Effector memory CD4-positive, alpha-beta T cell (primary cell): ENCODE measurements at regions not wholly inside any gene's neighbourhood (a gene's known extent, or its start where the extent isn't known, plus 50 kb on each side); places are given as distances from the start of the nearest gene placed in this dataset.
"Not testable (repeated sequence)": the region's sequence is repeated elsewhere in the genome, so short reads cannot be mapped to it uniquely, and the experiment has no call there.

ENCODE experiments used
- DNase-seq, 3 donors: peaks; one replicate each; pipeline ENCODE4 v3.0.0-alpha.2; 2020
- H3K27ac ChIP-seq: 2 replicates; pipeline ENCODE4 v1.7.0; 2013; ENCODE audit warnings: mild to moderate bottlenecking, low read length, moderate library complexity; ENCODE audit not compliant: insufficient read depth, poor library complexity, severe bottlenecking
- H3K27me3 ChIP-seq: replicated peaks from 2 replicates; pipeline ENCODE4 v1.7.0; 2013; ENCODE audit warnings: mild to moderate bottlenecking, low read length; ENCODE audit not compliant: insufficient read depth, control insufficient read depth, poor library complexity, severe bottlenecking
- H3K36me3 ChIP-seq: 2 replicates; pipeline ENCODE4 v1.7.0; 2013; ENCODE audit warnings: mild to moderate bottlenecking, low read length, moderate library complexity; ENCODE audit not compliant: control insufficient read depth, insufficient read depth
- H3K4me1 ChIP-seq: 2 replicates; pipeline ENCODE4 v1.7.0; 2013; ENCODE audit warnings: low read length, mild to moderate bottlenecking; ENCODE audit not compliant: control insufficient read depth, insufficient read depth, poor library complexity, severe bottlenecking
- H3K4me3 ChIP-seq: 2 replicates; pipeline ENCODE4 v1.7.0; 2013; ENCODE audit warnings: low read length, low read depth, mild to moderate bottlenecking; ENCODE audit not compliant: insufficient read depth, poor library complexity, severe bottlenecking
- H3K9me3 ChIP-seq: 2 replicates; pipeline ENCODE4 v1.7.0; 2013; ENCODE audit warnings: mild to moderate bottlenecking, low read length, moderate library complexity; ENCODE audit not compliant: control insufficient read depth

GRCh38 chr4:179692222-179692621, 2250.0 kb upstream of the AGA start:
- Histone ChIP-seq H3K4me3 (no peak overlapping the region), H3K4me1 (no peaks in the 10 kb centered on the region), H3K27me3 (no peaks in the 10 kb centered on the region), H3K9me3 (no peaks in the 10 kb centered on the region), H3K36me3 (no peaks in the 10 kb centered on the region), H3K27ac (no peak overlapping the region)
- DNase-seq: no peak

GRCh38 chr4:179695175-179695574, 2252.9 kb upstream of the AGA start:
- H3K4me1 ChIP-seq: no peaks in the 10 kb centered on the region
- H3K4me3 ChIP-seq: no peak overlapping the region
- no peaks in the 10 kb centered on the region for H3K36me3 ChIP-seq
- H3K9me3 ChIP-seq: no peaks in the 10 kb centered on the region
- no peak overlapping the region for H3K27ac ChIP-seq
- no peak for DNase-seq
- H3K27me3 ChIP-seq: no peaks in the 10 kb centered on the region

- no peaks in the 10 kb centered on the region for H3K9me3 ChIP-seq
- H3K36me3 ChIP-seq: no peaks in the 10 kb centered on the region
- H3K4me3 ChIP-seq: no peak overlapping the region
- no peak overlapping the region for H3K27ac ChIP-seq
- no peaks in the 10 kb centered on the region for H3K4me1 ChIP-seq
- H3K27me3 ChIP-seq: no peaks in the 10 kb centered on the region
- no peak for DNase-seq
Measured at GRCh38 chr4:179698321-179698720, 2256.1 kb upstream of the AGA start.

- no peak overlapping the region for H3K27ac ChIP-seq
- DNase-seq: no peak
- H3K27me3 ChIP-seq: no peaks in the 10 kb centered on the region
- H3K4me1 ChIP-seq: no peaks in the 10 kb centered on the region
- H3K9me3 ChIP-seq: no peaks in the 10 kb centered on the region
- H3K36me3 ChIP-seq: no peaks in the 10 kb centered on the region
- no peak overlapping the region for H3K4me3 ChIP-seq
Measured at GRCh38 chr4:179709961-179710624, 2267.9 kb upstream of the AGA start.

GRCh38 chr4:179719766-179720450, 2277.7 kb upstream of the AGA start:
- Histone ChIP-seq H3K4me1 (no peaks in the 10 kb centered on the region), H3K9me3 (no peaks in the 10 kb centered on the region), H3K27ac (no peak overlapping the region), H3K27me3 (no peaks in the 10 kb centered on the region), H3K36me3 (no peaks in the 10 kb centered on the region), H3K4me3 (no peak overlapping the region)
- DNase-seq: no peak

- H3K4me1 ChIP-seq, DNase-seq, H3K27ac ChIP-seq, H3K4me3 ChIP-seq, H3K36me3 ChIP-seq, H3K9me3 ChIP-seq, H3K27me3 ChIP-seq: not testable (repeated sequence)
Measured at GRCh38 chr4:179726491-179726890, 2284.3 kb upstream of the AGA start.

GRCh38 chr4:179728305-179728704, 2286.1 kb upstream of the AGA start:
- no peak for DNase-seq
- Histone ChIP-seq H3K4me3 (no peak overlapping the region), H3K27me3 (no peaks in the 10 kb centered on the region)

GRCh38 chr4:179736820-179737219, 2294.6 kb upstream of the AGA start:
- not testable (repeated sequence) for H3K4me1 ChIP-seq, DNase-seq, H3K36me3 ChIP-seq, H3K4me3 ChIP-seq, H3K9me3 ChIP-seq, H3K27me3 ChIP-seq, H3K27ac ChIP-seq

More at GRCh38 chr4:179728305-179728704, 2286.1 kb upstream of the AGA start:
- peaks cover 4% of the 10 kb centered on the region for H3K9me3 ChIP-seq
- H3K27ac ChIP-seq: no peak overlapping the region
- H3K36me3 ChIP-seq: no peaks in the 10 kb centered on the region
- no peaks in the 10 kb centered on the region for H3K4me1 ChIP-seq

- Histone ChIP-seq H3K4me1 (no peaks in the 10 kb centered on the region), H3K36me3 (no peaks in the 10 kb centered on the region), H3K27ac (no peak overlapping the region), H3K4me3 (no peak overlapping the region), H3K9me3 (no peaks in the 10 kb centered on the region), H3K27me3 (no peaks in the 10 kb centered on the region)
- no peak for DNase-seq
Measured at GRCh38 chr4:179738822-179739221, 2296.6 kb upstream of the AGA start.

GRCh38 chr4:179747218-179747910, 2305.1 kb upstream of the AGA start:
- no peak overlapping the region for H3K27ac ChIP-seq
- DNase-seq: no peak
- no peaks in the 10 kb centered on the region for H3K27me3 ChIP-seq
- H3K4me1 ChIP-seq: no peaks in the 10 kb centered on the region
- no peaks in the 10 kb centered on the region for H3K9me3 ChIP-seq
- no peaks in the 10 kb centered on the region for H3K36me3 ChIP-seq
- no peak overlapping the region for H3K4me3 ChIP-seq
